Natural killer cell treated with Interleukin-12 subunit alpha and Interleukin-12 subunit beta and Interleukin-15 and Interleukin-18, amount 100 ng/mL, for 72 hours (primary cell): ENCODE measurements at regions not wholly inside any gene's neighbourhood (a gene's known extent, or its start where the extent isn't known, plus 50 kb on each side); places are given as distances from the start of the nearest gene placed in this dataset.

Source experiments
- ATAC-seq, 2 donors: fragments of 150-1000 bp; cut with Tn5 transposase in 1 of 2; sonication (Bioruptor Pico), chemical (Tn5 transposase) in 1 of 2; 2 replicates each; pipeline ENCODE4 v1.10.0; 2021
- DNase-seq: peaks from one replicate; pipeline ENCODE4 v3.0.0; 2022; ENCODE audit warnings: low spot score
- H3K27ac Mint-ChIP-seq, 2 donors: 1 replicate in 1 of 2; 2 replicates in 1 of 2; pipeline ENCODE4 v1.8.0; 2022; ENCODE audit warnings: mixed read lengths in 2 of 2, mild to moderate bottlenecking in 1 of 2, moderate library complexity in 1 of 2
- H3K27me3 Mint-ChIP-seq, 2 donors: 1 replicate in 1 of 2; 2 replicates in 1 of 2; pipeline ENCODE4 v1.8.0; 2022; ENCODE audit warnings: mixed read lengths in 2 of 2
- H3K36me3 Mint-ChIP-seq: one replicate; pipeline ENCODE4 v1.8.0; 2022; ENCODE audit warnings: mixed read lengths
- H3K4me1 Mint-ChIP-seq, 2 donors: 1 replicate in 1 of 2; 2 replicates in 1 of 2; pipeline ENCODE4 v1.8.0; 2022; ENCODE audit warnings: low read depth in 2 of 2, mixed read lengths in 2 of 2, mild to moderate bottlenecking in 1 of 2
- H3K4me3 Mint-ChIP-seq: one replicate; pipeline ENCODE4 v1.8.0; 2022; ENCODE audit warnings: mixed read lengths
- H3K9me3 Mint-ChIP-seq: 2 replicates; pipeline ENCODE4 v1.8.0; 2022; ENCODE audit warnings: mixed read lengths

DNA sequence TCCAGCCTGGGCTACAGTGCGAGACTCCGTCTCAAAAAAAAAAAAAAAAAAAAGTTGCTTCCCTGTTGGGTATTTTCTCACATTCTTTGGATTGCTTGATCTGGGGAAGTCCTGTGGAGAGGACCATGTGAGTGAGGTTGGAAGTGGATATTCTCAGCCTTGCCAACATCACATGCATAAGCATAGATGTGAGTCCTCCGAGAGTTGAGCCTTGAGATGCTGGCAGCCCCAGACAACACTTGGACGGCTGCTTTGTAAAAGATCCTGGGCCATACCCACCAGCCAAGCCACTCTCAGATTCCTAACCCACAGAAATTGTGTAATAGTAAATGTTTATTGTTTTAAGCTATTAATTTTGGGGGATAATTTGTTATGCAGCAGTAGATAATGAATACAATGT is 1570.0 kb upstream of the GOT2 start:
- ATAC-seq = no peak
- H3K27ac Mint-ChIP-seq = no peak overlapping the region
- H3K4me3 Mint-ChIP-seq = no peak overlapping the region

DNA sequence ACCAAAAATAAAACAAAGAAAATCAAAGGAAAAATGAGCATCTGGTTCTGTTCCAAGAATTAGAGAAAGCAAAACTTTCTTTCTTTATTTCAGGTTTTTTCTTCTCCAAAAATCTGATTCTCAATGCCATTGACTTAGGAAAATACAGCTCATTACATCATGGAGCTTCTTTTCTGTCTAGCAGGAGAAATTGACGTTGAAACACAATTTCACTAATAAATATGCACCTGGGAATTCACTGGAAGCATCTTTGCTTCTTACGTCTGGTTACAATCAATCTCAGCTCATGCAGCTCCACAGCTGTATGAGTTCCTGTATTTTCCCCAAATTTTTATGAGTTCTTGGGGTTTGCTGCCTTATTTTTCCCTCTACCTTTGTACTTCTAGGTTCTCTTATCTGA is 1568.6 kb upstream of the GOT2 start:
- Mint-ChIP-seq H3K36me3 (no peaks in the 10 kb centered on the region), H3K9me3 (peaks cover 18% of the 10 kb centered on the region), H3K4me3 (no peak overlapping the region), H3K27me3 (no peaks in the 10 kb centered on the region), H3K4me1 (no peaks in the 10 kb centered on the region), H3K27ac (no peak overlapping the region)
- DNase-seq (no peak), ATAC-seq (no peak)

More for the DNA sequence above, 1570.0 kb upstream of the GOT2 start:
- H3K36me3 Mint-ChIP-seq = no peaks in the 10 kb centered on the region
- DNase-seq = no peak
- H3K27me3 Mint-ChIP-seq = no peaks in the 10 kb centered on the region
- no peaks in the 10 kb centered on the region for H3K4me1 Mint-ChIP-seq
- H3K9me3 Mint-ChIP-seq = peaks cover 15% of the 10 kb centered on the region

DNA sequence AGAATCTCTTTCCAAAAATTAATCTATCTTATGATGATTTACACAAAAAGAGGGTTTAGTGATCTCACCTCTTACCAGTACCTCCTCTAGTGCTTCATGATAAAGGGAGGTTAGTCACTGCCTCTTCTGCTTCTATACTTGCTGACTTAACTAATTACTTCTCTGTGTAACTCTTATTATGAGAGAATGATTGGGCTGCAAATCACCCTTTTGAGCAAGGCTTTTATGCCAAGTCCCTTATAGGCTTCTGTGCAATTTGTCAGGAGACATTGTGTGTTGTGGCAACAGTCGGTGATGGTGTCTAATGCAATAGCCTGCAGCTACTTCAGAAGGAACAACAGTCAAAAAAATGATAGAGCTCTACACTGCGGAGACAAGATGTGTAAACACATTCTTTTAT is 1568.1 kb upstream of the GOT2 start:
- DNase-seq (no peak), ATAC-seq (no peak)
- H3K9me3 Mint-ChIP-seq = peaks cover 21% of the 10 kb centered on the region
- no peaks in the 10 kb centered on the region for H3K4me1 Mint-ChIP-seq
- no peak overlapping the region for H3K27ac Mint-ChIP-seq
- H3K27me3 Mint-ChIP-seq = no peaks in the 10 kb centered on the region
- no peaks in the 10 kb centered on the region for H3K36me3 Mint-ChIP-seq
- H3K4me3 Mint-ChIP-seq = no peak overlapping the region

GRCh38 chr16:60299241-60299776 is 1565.2 kb upstream of the GOT2 start:
- Mint-ChIP-seq H3K27me3 (no peaks in the 10 kb centered on the region), H3K4me3 (no peak overlapping the region), H3K9me3 (peaks cover 16% of the 10 kb centered on the region), H3K4me1 (no peaks in the 10 kb centered on the region), H3K36me3 (no peaks in the 10 kb centered on the region), H3K27ac (no peak overlapping the region)
- no peak for ATAC-seq
- DNase-seq = no peak

GRCh38 chr16:60295451-60295850 is 1561.3 kb upstream of the GOT2 start:
- Mint-ChIP-seq H3K27me3 (no peaks in the 10 kb centered on the region), H3K36me3 (no peaks in the 10 kb centered on the region), H3K9me3 (peaks cover 13% of the 10 kb centered on the region), H3K27ac (no peak overlapping the region), H3K4me1 (no peaks in the 10 kb centered on the region), H3K4me3 (no peak overlapping the region)
- no peak for DNase-seq
- ATAC-seq = no peak

- Mint-ChIP-seq H3K36me3 (peaks cover 5% of the 10 kb centered on the region), H3K4me3 (no peak overlapping the region), H3K4me1 (no peaks in the 10 kb centered on the region), H3K27ac (no peak overlapping the region), H3K27me3 (no peaks in the 10 kb centered on the region), H3K9me3 (peaks cover 8% of the 10 kb centered on the region)
- DNase-seq (no peak), ATAC-seq (no peak)
Measured at GRCh38 chr16:60285794-60286193, 1551.7 kb upstream of the GOT2 start.

- Mint-ChIP-seq H3K4me3 (no peak overlapping the region), H3K27ac (no peak overlapping the region), H3K9me3 (peaks cover 8% of the 10 kb centered on the region), H3K36me3 (no peaks in the 10 kb centered on the region), H3K4me1 (no peaks in the 10 kb centered on the region), H3K27me3 (no peaks in the 10 kb centered on the region)
- DNase-seq = no peak
- no peak for ATAC-seq
Measured at GRCh38 chr16:60279061-60279665, 1545.0 kb upstream of the GOT2 start.

GRCh38 chr16:60274431-60275019 is 1540.4 kb upstream of the GOT2 start:
- Mint-ChIP-seq H3K4me3 (no peak overlapping the region), H3K36me3 (no peaks in the 10 kb centered on the region), H3K27me3 (no peaks in the 10 kb centered on the region), H3K4me1 (no peaks in the 10 kb centered on the region), H3K9me3 (peaks cover 12% of the 10 kb centered on the region), H3K27ac (no peak overlapping the region)
- no peak for ATAC-seq
- no peak for DNase-seq

GRCh38 chr16:60271781-60272180 is 1537.7 kb upstream of the GOT2 start:
- Mint-ChIP-seq H3K27ac (no peak overlapping the region), H3K36me3 (no peaks in the 10 kb centered on the region), H3K27me3 (no peaks in the 10 kb centered on the region), H3K4me3 (no peak overlapping the region), H3K4me1 (no peaks in the 10 kb centered on the region), H3K9me3 (peaks cover 10% of the 10 kb centered on the region)
- no peak for DNase-seq
- ATAC-seq = no peak

GRCh38 chr16:60271025-60271771 is 1537.1 kb upstream of the GOT2 start:
- Mint-ChIP-seq H3K4me1 (no peaks in the 10 kb centered on the region), H3K4me3 (no peak overlapping the region), H3K36me3 (no peaks in the 10 kb centered on the region), H3K9me3 (peaks cover 12% of the 10 kb centered on the region), H3K27me3 (no peaks in the 10 kb centered on the region), H3K27ac (no peak overlapping the region)
- DNase-seq = no peak
- ATAC-seq = no peak

DNA sequence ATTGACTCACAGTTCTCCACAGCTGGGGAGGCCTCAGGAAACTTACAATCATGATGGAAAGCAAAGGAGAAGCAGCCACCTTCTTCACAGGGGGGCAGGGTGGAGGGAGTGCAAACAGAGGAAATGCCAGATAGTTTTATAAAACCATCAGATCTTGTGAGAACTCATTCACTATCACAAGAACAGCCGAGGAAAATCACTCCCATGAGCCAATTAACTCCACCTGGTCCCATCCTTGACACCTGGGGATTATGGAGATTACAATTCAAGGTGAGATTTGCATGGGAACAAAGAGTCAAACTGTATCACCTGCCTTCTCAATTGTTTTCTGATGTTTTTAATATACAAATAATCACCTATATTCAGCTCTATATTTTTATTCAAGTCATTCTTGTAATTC is 1527.3 kb upstream of the GOT2 start:
- Mint-ChIP-seq H3K4me3 (no peak overlapping the region), H3K4me1 (no peaks in the 10 kb centered on the region), H3K36me3 (no peaks in the 10 kb centered on the region), H3K27me3 (no peaks in the 10 kb centered on the region), H3K9me3 (peaks cover 16% of the 10 kb centered on the region), H3K27ac (no peak overlapping the region)
- DNase-seq (no peak), ATAC-seq (no peak)

- no peaks in the 10 kb centered on the region for H3K36me3 Mint-ChIP-seq
- no peak for DNase-seq
- H3K4me1 Mint-ChIP-seq = no peaks in the 10 kb centered on the region
- peaks cover 9% of the 10 kb centered on the region for H3K9me3 Mint-ChIP-seq
- no peak overlapping the region for H3K27ac Mint-ChIP-seq
- no peaks in the 10 kb centered on the region for H3K27me3 Mint-ChIP-seq
- H3K4me3 Mint-ChIP-seq = no peak overlapping the region
- ATAC-seq = no peak
Measured at GRCh38 chr16:60259956-60260355, 1525.8 kb upstream of the GOT2 start.

DNA sequence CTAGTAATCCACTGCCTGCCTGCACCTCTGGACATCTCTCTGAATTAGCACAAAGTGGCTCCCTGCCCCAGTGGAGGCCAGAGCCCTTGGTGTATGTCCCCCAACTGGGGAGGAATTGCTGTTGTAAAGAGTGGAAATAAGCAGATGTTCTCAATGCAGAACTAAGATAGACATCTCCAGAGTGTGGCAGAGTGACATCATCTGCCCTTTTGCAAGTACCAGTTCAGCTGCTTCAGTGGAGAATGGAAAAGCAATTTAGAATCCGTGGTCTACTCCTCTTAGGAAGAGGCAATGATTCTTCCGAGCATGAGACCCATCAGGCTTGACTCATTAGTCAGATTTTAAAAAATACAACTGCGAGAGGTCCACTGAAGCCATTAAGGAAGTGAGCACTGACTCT is 1512.0 kb upstream of the GOT2 start:
- Mint-ChIP-seq H3K4me1 (no peaks in the 10 kb centered on the region), H3K9me3 (peaks cover 3% of the 10 kb centered on the region), H3K27me3 (no peaks in the 10 kb centered on the region), H3K27ac (no peak overlapping the region), H3K36me3 (peaks cover 7% of the 10 kb centered on the region), H3K4me3 (no peak overlapping the region)
- ATAC-seq (no peak), DNase-seq (no peak)

GRCh38 chr16:60241671-60242070 is 1507.6 kb upstream of the GOT2 start:
- Mint-ChIP-seq H3K36me3 (peaks cover 7% of the 10 kb centered on the region), H3K4me1 (no peaks in the 10 kb centered on the region), H3K4me3 (no peak overlapping the region), H3K27ac (no peak overlapping the region), H3K9me3 (peaks cover 4% of the 10 kb centered on the region), H3K27me3 (no peaks in the 10 kb centered on the region)
- DNase-seq (no peak), ATAC-seq (no peak)
